ENCODE measurements at regions not wholly inside any gene's neighbourhood (a gene's known extent, or its start where the extent isn't known, plus 50 kb on each side); places are given as distances from the start of the nearest gene placed in this dataset.
A peak's percentile ranks its signal among the peaks of the same experiment; 100 is the strongest.

GRCh38 chr9:129472651-129473102 lies 148.2 kb downstream of the C9orf50 start:
- DNase-seq (no peak), ATAC-seq (ENCODE audit: low read depth) (no peak)
- no peak overlapping the region for H4K8ac ChIP-seq (ENCODE audit: low read depth in 2 of 2, low read length in 2 of 2)
- H3K36me3 ChIP-seq (ENCODE audit: control insufficient read depth, insufficient read depth, low read length) = no peaks in the 10 kb centered on the region
- H3K4me3 ChIP-seq (ENCODE audit: insufficient read depth, low read depth, low read length) = no peak overlapping the region
- peaks cover 8% of the 10 kb centered on the region for H3K4me1 ChIP-seq (ENCODE audit: control insufficient read depth, insufficient read depth, low read length)
- H3K9ac ChIP-seq (ENCODE audit: low read depth, low read length) = no peak overlapping the region
- no peak overlapping the region for H2BK120ac ChIP-seq (ENCODE audit: low read depth, low read length)
- H3K9me3 ChIP-seq (ENCODE audit: control insufficient read depth, insufficient read depth, low read length) = 0 out of 2 replicates have a peak, but pooled peaks cover 4% of the 10 kb centered on the region
- no peak overlapping the region for H2AK5ac ChIP-seq (ENCODE audit: low read depth, low read length)
- H2BK20ac ChIP-seq (ENCODE audit: low read depth, low read length) = no peak overlapping the region
- H2AK9ac ChIP-seq (replicated peaks; ENCODE audit: low read depth, low read length, poor library complexity) = peak overlapping the region; percentile 23
- no peak overlapping the region for H4K5ac ChIP-seq (ENCODE audit: low read depth, low read length)
- peaks cover 16% of the 10 kb centered on the region for H3K9me1 ChIP-seq (ENCODE audit: insufficient read depth, low read length)
- no peak overlapping the region for H3K18ac ChIP-seq (ENCODE audit: low read depth, low read length)
- H3K4me2 ChIP-seq (ENCODE audit: low read depth, low read length) = no peak overlapping the region
- WGBS, 2 experiments (ENCODE audit: extremely low coverage in 2 of 2, insufficient read length in 1 of 2) = no CpG with 5 or more reads among the region's 6 CpGs
- H4K20me1 ChIP-seq (ENCODE audit: insufficient read depth, low read length) = no peaks in the 10 kb centered on the region
- ChIA-PET POLR2A (ENCODE audit: unreplicated experiment) (no interaction called here), CTCF (no interaction called here)
- H3K4ac ChIP-seq (ENCODE audit: low read depth, low read length) = no peak overlapping the region
- intact Hi-C loops (cut with micrococcal nuclease) = no loop called here
- TF ChIP-seq MAFK (IDR thresholded peaks at IDR 0.05; ENCODE audit: low read depth, low read length) = no peak
- no peak for TF ChIP-seq SMC3 (IDR thresholded peaks at IDR 0.05; ENCODE audit: low read depth, low read length)
- in situ Hi-C loops (cut with MboI; ENCODE audit: low sequenced_read_pairs) = no loop called here
- dilution Hi-C loops (cut with HindIII; ENCODE audit: low sequenced_read_pairs, unreplicated experiment) = no loop called here
- H3K27ac ChIP-seq (ENCODE audit: insufficient read depth, low read length) = no peak overlapping the region
- no peaks in the 10 kb centered on the region for H3K27me3 ChIP-seq (ENCODE audit: control insufficient read depth, insufficient read depth, low read length)
- H4K91ac ChIP-seq (ENCODE audit: insufficient read depth, low read depth, low read length) = no peak overlapping the region
- H2BK15ac ChIP-seq (ENCODE audit: low read depth, low read length) = no peak overlapping the region
- no peak overlapping the region for H3K23ac ChIP-seq (ENCODE audit: low read depth, low read length)
- H3K14ac ChIP-seq (replicated peaks; ENCODE audit: low read depth, low read length) = no peak overlapping the region
- H2AFZ ChIP-seq (replicated peaks; ENCODE audit: low read length, poor library complexity) = no peak overlapping the region
- no peaks in the 10 kb centered on the region for H3K79me1 ChIP-seq (ENCODE audit: low read depth in 1 of 2, low read length in 2 of 2)
- no peak overlapping the region for H2BK5ac ChIP-seq (ENCODE audit: low read depth, low read length, poor library complexity, severe bottlenecking)
- no peak overlapping the region for H3K56ac ChIP-seq (ENCODE audit: extremely low read depth, insufficient read depth, low read length)
- no TSS peak for BruUV-seq (replicated peaks)
